H1 (cell line): ENCODE measurements at regions not wholly inside any gene's neighbourhood (a gene's known extent, or its start where the extent isn't known, plus 50 kb on each side); places are given as distances from the start of the nearest gene placed in this dataset.

Source experiments
- CTCF ChIA-PET: fragments of 300-600 bp; sonication (Branson Sonifier 250); formaldehyde crosslinking; loops from one replicate; lab custom pipeline; 2021; ENCODE audit not compliant: partially characterized antibody; lab: Charles Lee
- POLR2A ChIA-PET: fragments of 300-600 bp; sonication (Branson Sonifier 250); formaldehyde crosslinking; loops from one replicate; lab custom pipeline; 2021; ENCODE audit warnings: inconsistent platforms; ENCODE audit not compliant: partially characterized antibody; lab: Charles Lee
- DNase-seq, 2 experiments: peaks; one replicate each; pipeline versions ENCODE4 v3.0.0 to v3.0.0-alpha.2; 2010 to 2022; ENCODE audit warnings: low spot score in 2 of 2, low read depth in 1 of 2, mixed read lengths in 1 of 2
- FAIRE-seq: peaks from 2 replicates; lab custom pipeline; 2011; peaks lifted over from hg19 to GRCh38; lab: Jason Lieb, UNC
- H2AFZ ChIP-seq: 2 replicates; pipeline ENCODE4 v1.8.1; 2012; ENCODE audit warnings: low read length, inconsistent platforms
- H2AK5ac ChIP-seq: 2 replicates; pipeline ENCODE4 v1.6.1; 2013; ENCODE audit warnings: low read depth, low read length
- H2BK120ac ChIP-seq: replicated peaks from 2 replicates; pipeline ENCODE3; 2013; ENCODE audit warnings: low read depth, low read length, inconsistent platforms
- H2BK12ac ChIP-seq: 2 replicates; pipeline ENCODE4 v1.6.1; 2013; ENCODE audit warnings: low read depth, low read length
- H2BK15ac ChIP-seq: 2 replicates; pipeline ENCODE4 v1.6.1; 2013; ENCODE audit warnings: low read length
- H2BK20ac ChIP-seq: 2 replicates; pipeline ENCODE4 v1.6.1; 2013; ENCODE audit warnings: low read length
- H2BK5ac ChIP-seq: 2 replicates; pipeline ENCODE4 v1.6.1; 2013; ENCODE audit warnings: low read depth, low read length
- H3K14ac ChIP-seq: 2 replicates; pipeline ENCODE4 v1.6.1; 2013; ENCODE audit warnings: inconsistent platforms; ENCODE audit not compliant: insufficient read length
- H3K18ac ChIP-seq: 2 replicates; pipeline ENCODE4 v1.6.1; 2013; ENCODE audit warnings: low read length; ENCODE audit errors: extremely low read depth
- H3K23ac ChIP-seq: 2 replicates; pipeline ENCODE4 v1.6.1; 2013; ENCODE audit warnings: inconsistent platforms; ENCODE audit not compliant: insufficient read length
- H3K23me2 ChIP-seq: 2 replicates; pipeline ENCODE4 v1.6.1; 2013; ENCODE audit warnings: low read depth, low read length
- H3K27ac ChIP-seq: 2 replicates; pipeline ENCODE4 v1.6.1; 2011; ENCODE audit warnings: low read depth, low read length, inconsistent platforms
- H3K27me3 ChIP-seq, 4 experiments: replicated peaks in 1 of 4; 1 replicate in 1 of 4; 2 replicates in 3 of 4; pipeline versions ENCODE4 v1.6.1 to v1.8.1; 2011 to 2013; ENCODE audit warnings: low read length in 3 of 4, mild to moderate bottlenecking in 3 of 4, inconsistent platforms in 2 of 4, mixed read lengths in 2 of 4, moderate library complexity in 1 of 4; ENCODE audit not compliant: control insufficient read depth in 3 of 4, insufficient read depth in 3 of 4; ENCODE audit errors: extremely low read depth in 1 of 4
- H3K36me3 ChIP-seq, 4 experiments: 2 replicates each; pipeline versions ENCODE4 v1.6.1 to v1.8.1; 2011 to 2013; ENCODE audit warnings: mild to moderate bottlenecking in 4 of 4, low read length in 3 of 4, moderate library complexity in 2 of 4, control low read depth in 1 of 4, inconsistent platforms in 1 of 4; ENCODE audit not compliant: insufficient read depth in 4 of 4, control insufficient read depth in 2 of 4
- H3K4ac ChIP-seq: replicated peaks from 2 replicates; pipeline ENCODE3; 2013; ENCODE audit warnings: low read length, low read depth, mixed read lengths, inconsistent platforms; ENCODE audit not compliant: insufficient read length
- H3K4me1 ChIP-seq, 4 experiments: replicated peaks in 1 of 4; 1 replicate in 1 of 4; 2 replicates in 3 of 4; pipeline versions ENCODE4 v1.6.1 to v1.8.1; 2011 to 2013; ENCODE audit warnings: low read length in 3 of 4, inconsistent platforms in 2 of 4, mixed read lengths in 1 of 4; ENCODE audit not compliant: insufficient read depth in 4 of 4, control insufficient read depth in 3 of 4
- H3K4me2 ChIP-seq, 2 experiments: 2 replicates each; pipeline versions ENCODE4 v1.6.1 to v1.8.1; 2011 to 2013; ENCODE audit warnings: low read depth in 2 of 2, low read length in 2 of 2, control low read depth in 1 of 2, inconsistent platforms in 1 of 2, mild to moderate bottlenecking in 1 of 2; ENCODE audit not compliant: insufficient read depth in 1 of 2
- H3K4me3 ChIP-seq, 4 experiments: fragments of 200-600, 300-600 bp in 1 of 4; sonication (generic), shearing (Covaris generic), sonication (Bioruptor Twin) in 1 of 4; 2 replicates each; pipeline versions ENCODE4 v1.5.1 to v1.8.1; 2011 to 2016; ENCODE audit warnings: low read length in 4 of 4, low read depth in 3 of 4, control low read depth in 2 of 4, inconsistent platforms in 2 of 4, mild to moderate bottlenecking in 2 of 4, mixed read lengths in 1 of 4, moderate library complexity in 1 of 4; ENCODE audit not compliant: insufficient read depth in 2 of 4; ENCODE audit errors: extremely low read depth in 1 of 4
- H3K56ac ChIP-seq: replicated peaks from 2 replicates; pipeline ENCODE3; 2013; ENCODE audit warnings: low read depth, mild to moderate bottlenecking, mixed read lengths, low read length, inconsistent platforms; ENCODE audit not compliant: insufficient read length
- H3K79me1 ChIP-seq: 2 replicates; pipeline ENCODE4 v1.6.1; 2013; ENCODE audit warnings: low read depth, low read length, control low read depth
- H3K79me2 ChIP-seq, 2 experiments: 2 replicates each; pipeline versions ENCODE4 v1.6.1 to v1.8.1; 2012 to 2013; ENCODE audit warnings: low read length in 2 of 2, mild to moderate bottlenecking in 2 of 2, inconsistent platforms in 1 of 2; ENCODE audit not compliant: insufficient read depth in 2 of 2, control insufficient read depth in 1 of 2
- H3K9ac ChIP-seq, 4 experiments: replicated peaks in 1 of 4; 1 replicate in 1 of 4; 2 replicates in 3 of 4; pipeline versions ENCODE4 v1.6.1 to v1.8.1; 2011 to 2013; ENCODE audit warnings: low read depth in 3 of 4, low read length in 3 of 4, control low read depth in 2 of 4, mild to moderate bottlenecking in 2 of 4, moderate library complexity in 2 of 4, inconsistent platforms in 1 of 4; ENCODE audit errors: extremely low read depth in 1 of 4
- H3K9me3 ChIP-seq, 2 experiments: 2 replicates each; pipeline versions ENCODE4 v1.6.1 to v1.8.1; 2012 to 2013; ENCODE audit warnings: mild to moderate bottlenecking in 2 of 2, moderate library complexity in 2 of 2, control low read depth in 1 of 2, inconsistent platforms in 1 of 2, low read depth in 1 of 2, low read length in 1 of 2, mixed read lengths in 1 of 2; ENCODE audit not compliant: insufficient read depth in 2 of 2
- H4K20me1 ChIP-seq, 2 experiments: replicated peaks in 1 of 2; 2 replicates each; pipeline versions ENCODE3 to v1.8.1; 2011 to 2013; ENCODE audit warnings: inconsistent platforms in 2 of 2, low read length in 2 of 2, mild to moderate bottlenecking in 1 of 2; ENCODE audit not compliant: insufficient read depth in 2 of 2, control insufficient read depth in 1 of 2
- H4K5ac ChIP-seq: 2 replicates; pipeline ENCODE4 v1.6.1; 2013; ENCODE audit warnings: low read length, low read depth, mixed read lengths, inconsistent platforms; ENCODE audit not compliant: insufficient read length
- H4K8ac ChIP-seq: 2 replicates; pipeline ENCODE4 v1.8.0; 2013; ENCODE audit warnings: mild to moderate bottlenecking, moderate library complexity, low read length, inconsistent platforms; ENCODE audit not compliant: insufficient read depth; ENCODE audit errors: extremely low read depth
- H4K91ac ChIP-seq: replicated peaks from 2 replicates; pipeline ENCODE3; 2013; ENCODE audit warnings: low read length, mixed read lengths, inconsistent platforms; ENCODE audit not compliant: insufficient read length
- BACH1 ChIP-seq: IDR thresholded peaks from 2 replicates; pipeline ENCODE4 v1.6.1; 2012; ENCODE audit warnings: low read length, improper control_type of control experiment
- EP300 ChIP-seq, 2 experiments: IDR thresholded peaks; 1 replicate in 1 of 2; 2 replicates in 1 of 2; pipeline ENCODE4 v1.6.1; 2011 to 2012; ENCODE audit warnings: low read depth in 2 of 2, low read length in 2 of 2, mild to moderate bottlenecking in 2 of 2, borderline replicate concordance in 1 of 2, inconsistent platforms in 1 of 2, moderate library complexity in 1 of 2
- EZH2 ChIP-seq: fragments of 200-600 bp; sonication (generic); IDR thresholded peaks from 2 replicates; pipeline ENCODE4 v1.7.1; 2012; ENCODE audit warnings: low read depth, mild to moderate bottlenecking, moderate library complexity, low read length, inconsistent platforms; ENCODE audit not compliant: severe bottlenecking
- FOSL1 ChIP-seq: IDR thresholded peaks from 2 replicates; pipeline ENCODE4 v1.6.1; 2011; ENCODE audit warnings: mild to moderate bottlenecking, low read depth, low read length, moderate library complexity; ENCODE audit not compliant: insufficient read depth
- GTF2F1 ChIP-seq: IDR thresholded peaks from 2 replicates; pipeline ENCODE4 v1.6.1; 2012; ENCODE audit warnings: low read depth, low read length, improper control_type of control experiment, borderline replicate concordance
- HDAC2 ChIP-seq, 2 experiments: fragments of 300-600 bp in 1 of 2; sonication (generic) in 1 of 2; IDR thresholded peaks; 2 replicates each; pipeline ENCODE4 v1.6.1; 2011 to 2012; ENCODE audit warnings: low read depth in 2 of 2, low read length in 2 of 2, mild to moderate bottlenecking in 2 of 2, moderate library complexity in 2 of 2, borderline replicate concordance in 1 of 2, inconsistent platforms in 1 of 2
- JUN ChIP-seq: IDR thresholded peaks from 2 replicates; pipeline ENCODE4 v1.6.1; 2011; ENCODE audit warnings: low read depth, mild to moderate bottlenecking, improper control_type of control experiment, low read length
- JUND ChIP-seq: IDR thresholded peaks from 2 replicates; pipeline ENCODE4 v1.6.1; 2011; ENCODE audit warnings: mild to moderate bottlenecking, improper control_type of control experiment, low read length
- KDM4A ChIP-seq: IDR thresholded peaks from one replicate; pipeline ENCODE4 v1.7.1; 2012; ENCODE audit warnings: low read depth, mild to moderate bottlenecking, moderate library complexity, low read length, inconsistent platforms; ENCODE audit not compliant: severe bottlenecking
- MAX ChIP-seq: IDR thresholded peaks from 2 replicates; pipeline ENCODE4 v1.6.1; 2012; ENCODE audit warnings: inconsistent platforms
- NANOG ChIP-seq: IDR thresholded peaks from 2 replicates; pipeline ENCODE4 v1.6.1; 2011; ENCODE audit warnings: low read length, low read depth, mild to moderate bottlenecking, inconsistent platforms; ENCODE audit not compliant: insufficient read depth, poor library complexity, severe bottlenecking
- SIX5 ChIP-seq: IDR thresholded peaks from 2 replicates; pipeline ENCODE4 v1.6.1; 2011; ENCODE audit warnings: mild to moderate bottlenecking, low read depth, low read length
- SP1 ChIP-seq: IDR thresholded peaks from 2 replicates; pipeline ENCODE4 v1.6.1; 2011; ENCODE audit warnings: low read depth, low read length
- WGBS, 2 experiments: shearing (Covaris generic) in 1 of 2; methylation state at CpG; one replicate each; pipeline versions ENCODE4 v1.1.6 to v1.1.7; 2013 to 2015; ENCODE audit warnings: low lambda C conversion rate in 2 of 2, mixed read lengths in 2 of 2, inconsistent platforms in 1 of 2, low coverage in 1 of 2, missing lambda C conversion rate in 1 of 2; ENCODE audit not compliant: insufficient replicate concordance in 2 of 2, insufficient coverage in 1 of 2, insufficient read length in 1 of 2; ENCODE audit errors: extremely low coverage in 1 of 2, missing lambda C conversion rate in 1 of 2; 5-methylcytosine and 5-hydroxymethylcytosine counted together

DNA sequence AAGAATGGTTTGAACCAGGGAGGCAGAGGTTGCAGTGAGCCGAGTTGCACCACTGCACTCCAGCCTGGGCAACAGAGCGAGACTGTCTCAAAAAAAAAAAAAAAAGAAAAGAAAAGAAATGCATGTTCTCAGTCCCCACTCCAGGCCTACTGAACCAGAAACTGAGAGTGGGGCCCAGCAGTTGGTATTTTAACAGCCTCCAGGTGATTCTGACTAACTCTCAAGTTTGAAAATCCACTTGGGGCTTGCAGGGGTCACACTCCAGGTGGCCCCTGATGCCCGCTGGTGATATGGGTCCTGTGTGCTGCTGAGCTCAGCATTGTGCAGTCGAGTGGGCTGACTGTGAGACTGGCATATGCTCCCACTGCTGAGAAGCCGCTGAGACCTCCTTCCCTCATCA lies 133.7 kb upstream of the C2CD4B start:
- peak overlapping the region; percentile 83; the same call in 1 of the 2 replicates for H2BK5ac ChIP-seq
- no peak overlapping the region for H3K23ac ChIP-seq
- H2AFZ ChIP-seq, result no peak overlapping the region
- peak overlapping the region; percentile 57; the same call in 1 of the 2 replicates for H2AK5ac ChIP-seq
- 0 out of 2 replicates have a peak overlapping the region, but pooled peaks have one; percentile 9 for H3K18ac ChIP-seq
- no peaks in the 10 kb centered on the region for H4K20me1 ChIP-seq
- H3K4me3 ChIP-seq, result no peak overlapping the region
- 0 out of 2 replicates have a peak overlapping the region, but pooled peaks have one; percentile 63 for H2BK15ac ChIP-seq
- 89% methylated on average over 3 of the region's 5 CpGs; no CpG with 5 or more reads in 1 of the 2 experiments for WGBS, 2 experiments
- no peaks in the 10 kb centered on the region for H3K79me2 ChIP-seq
- no peak overlapping the region for H3K14ac ChIP-seq
- no peaks in the 10 kb centered on the region for H3K27me3 ChIP-seq
- H2BK120ac ChIP-seq, result no peak overlapping the region
- FAIRE-seq, result no peak
- H3K27ac ChIP-seq, result no peak overlapping the region
- H3K4me2 ChIP-seq, result no peak overlapping the region
- no peak for DNase-seq
- H3K56ac ChIP-seq, result no peak overlapping the region
- H3K9ac ChIP-seq, result no peak overlapping the region
- H4K5ac ChIP-seq, result no peak overlapping the region
- H2BK20ac ChIP-seq, result peak overlapping the region; percentile 99
- H3K9me3 ChIP-seq, result no peaks in the 10 kb centered on the region
- no peak overlapping the region for H3K4ac ChIP-seq
- H2BK12ac ChIP-seq, result peak overlapping the region; percentile 88; the same call in 1 of the 2 replicates
- POLR2A ChIA-PET, result interaction anchor here (0.6 kb wide), 1 partner anchor 1209 kb away, joined by 3 read pairs; no protein-coding TSS in a partner anchor
- H3K4me1 ChIP-seq, result peaks cover 4 to 25% (median 15%) of the 10 kb centered on the region in 4 experiments; a peak in 6 of 7 replicates
- no peaks in the 10 kb centered on the region for H3K36me3 ChIP-seq
- TF ChIP-seq EP300 (IDR thresholded peaks at IDR 0.05; ENCODE audit: borderline replicate concordance in 1 of 2, low read depth in 2 of 2, low read length in 2 of 2) (no peak), JUN (no peak), SIX5 (no peak), SP1 (no peak), FOSL1 (no peak), EZH2 (no peak), MAX (no peak), BACH1 (no peak), GTF2F1 (no peak), NANOG (no peak), KDM4A (no peak), JUND (no peak), HDAC2 (IDR thresholded peaks at IDR 0.05; ENCODE audit: borderline replicate concordance in 1 of 2, low read depth in 2 of 2, low read length in 2 of 2) (no peak)
- no peaks in the 10 kb centered on the region for H3K79me1 ChIP-seq
- peak overlapping the region; percentile 82 for H4K91ac ChIP-seq
- no peak overlapping the region; the same call in 1 of the 2 replicates for H4K8ac ChIP-seq
- no peaks in the 10 kb centered on the region for H3K23me2 ChIP-seq
- CTCF ChIA-PET, result interaction anchor here (1.4 to 2.9 kb wide), 2 partner anchors 8 to 58 kb away, joined by 4 to 17 read pairs; no protein-coding TSS in a partner anchor
